Neuronal stem cell (in vitro differentiated cells): ENCODE measurements at regions not wholly inside any gene's neighbourhood (a gene's known extent, or its start where the extent isn't known, plus 50 kb on each side); places are given as distances from the start of the nearest gene placed in this dataset.

ENCODE experiments used
- DNase-seq: peaks from one replicate; pipeline ENCODE4 v3.0.0-alpha.2; 2013; ENCODE audit warnings: low spot score
- H2AFZ ChIP-seq: one replicate; pipeline ENCODE4 v1.6.1; 2013; ENCODE audit warnings: mild to moderate bottlenecking, low read length, inconsistent platforms
- H2AK5ac ChIP-seq: 2 replicates; pipeline ENCODE4 v1.6.1; 2013; ENCODE audit warnings: low read depth, mild to moderate bottlenecking, inconsistent platforms, low read length, moderate library complexity, mixed read lengths
- H2BK120ac ChIP-seq: 2 replicates; pipeline ENCODE4 v1.6.1; 2013; ENCODE audit warnings: low read depth, mild to moderate bottlenecking, inconsistent platforms, low read length, moderate library complexity, mixed read lengths
- H2BK12ac ChIP-seq: one replicate; pipeline ENCODE4 v1.6.1; 2013; ENCODE audit warnings: low read length, inconsistent platforms
- H2BK15ac ChIP-seq: 2 replicates; pipeline ENCODE4 v1.6.1; 2013; ENCODE audit warnings: mild to moderate bottlenecking, low read length, inconsistent platforms, mixed read lengths
- H2BK5ac ChIP-seq: one replicate; pipeline ENCODE4 v1.6.1; 2013; ENCODE audit warnings: inconsistent platforms, mild to moderate bottlenecking, low read length, moderate library complexity
- H3K14ac ChIP-seq: one replicate; pipeline ENCODE4 v1.6.1; 2013; ENCODE audit warnings: low read length, inconsistent platforms
- H3K18ac ChIP-seq: 2 replicates; pipeline ENCODE4 v1.6.1; 2013; ENCODE audit warnings: low read length, inconsistent platforms
- H3K23ac ChIP-seq: 2 replicates; pipeline ENCODE4 v1.6.1; 2013; ENCODE audit warnings: low read depth, mild to moderate bottlenecking, mixed read lengths, low read length, inconsistent platforms; ENCODE audit not compliant: poor library complexity
- H3K27ac ChIP-seq: replicated peaks from 3 replicates; pipeline ENCODE4 v1.5.1; 2013; ENCODE audit warnings: low read length, inconsistent platforms
- H3K27me3 ChIP-seq, 3 experiments: 2 replicates each; pipeline ENCODE4 v1.6.1; 2013; ENCODE audit warnings: low read length in 3 of 3, mild to moderate bottlenecking in 2 of 3, inconsistent platforms in 1 of 3, low read depth in 1 of 3, mixed read lengths in 1 of 3, moderate library complexity in 1 of 3; ENCODE audit not compliant: control insufficient read depth in 3 of 3, insufficient read depth in 3 of 3
- H3K36me3 ChIP-seq, 2 donors: replicated peaks in 1 of 2; 2 replicates each; pipeline ENCODE4 v1.6.1; 2013; ENCODE audit warnings: low read length in 2 of 2; ENCODE audit not compliant: control insufficient read depth in 2 of 2, insufficient read depth in 2 of 2
- H3K4ac ChIP-seq: 2 replicates; pipeline ENCODE4 v1.6.1; 2013; ENCODE audit warnings: inconsistent platforms, mild to moderate bottlenecking, low read length, moderate library complexity
- H3K4me1 ChIP-seq, 2 donors: 1 replicate in 1 of 2; 2 replicates in 1 of 2; pipeline ENCODE4 v1.6.1; 2013; ENCODE audit warnings: low read length in 2 of 2, low read depth in 1 of 2; ENCODE audit not compliant: control insufficient read depth in 2 of 2, insufficient read depth in 1 of 2
- H3K4me2 ChIP-seq: one replicate; pipeline ENCODE4 v1.6.1; 2013; ENCODE audit warnings: mild to moderate bottlenecking, low read length, inconsistent platforms; ENCODE audit not compliant: insufficient read depth, poor library complexity, severe bottlenecking
- H3K4me3 ChIP-seq, 2 donors: 2 replicates each; pipeline ENCODE4 v1.5.1; 2013; ENCODE audit warnings: low read length in 2 of 2, mild to moderate bottlenecking in 2 of 2, inconsistent platforms in 1 of 2, moderate library complexity in 1 of 2
- H3K79me1 ChIP-seq: one replicate; pipeline ENCODE4 v1.6.1; 2013; ENCODE audit warnings: low read depth, mild to moderate bottlenecking, inconsistent platforms, low read length, moderate library complexity
- H3K9ac ChIP-seq: one replicate; pipeline ENCODE4 v1.6.1; 2013; ENCODE audit warnings: mild to moderate bottlenecking, low read depth, low read length, inconsistent platforms; ENCODE audit not compliant: poor library complexity
- H3K9me3 ChIP-seq, 2 donors: replicated peaks in 1 of 2; 2 replicates each; pipeline versions ENCODE3 to v1.6.1; 2013; ENCODE audit warnings: low read length in 2 of 2, mild to moderate bottlenecking in 2 of 2, inconsistent platforms in 1 of 2, low read depth in 1 of 2, mixed read lengths in 1 of 2, moderate library complexity in 1 of 2; ENCODE audit not compliant: control insufficient read depth in 2 of 2, insufficient read depth in 1 of 2
- H4K8ac ChIP-seq: one replicate; pipeline ENCODE4 v1.6.1; 2013; ENCODE audit warnings: low read depth, mild to moderate bottlenecking, inconsistent platforms, low read length, moderate library complexity
- H4K91ac ChIP-seq: one replicate; pipeline ENCODE4 v1.6.1; 2013; ENCODE audit warnings: low read length, low read depth, mild to moderate bottlenecking, inconsistent platforms; ENCODE audit not compliant: poor library complexity
- WGBS, 2 donors: extraction: QIAGEN DNeasy Blood & Tissue Kit; methylation state at CpG; one replicate each; pipeline ENCODE4 v1.1.7; 2013; ENCODE audit warnings: missing lambda C conversion rate in 2 of 2, mixed read lengths in 1 of 2; ENCODE audit not compliant: insufficient read length in 2 of 2, insufficient replicate concordance in 1 of 2; ENCODE audit errors: extremely low coverage in 2 of 2; 5-methylcytosine and 5-hydroxymethylcytosine counted together

DNA sequence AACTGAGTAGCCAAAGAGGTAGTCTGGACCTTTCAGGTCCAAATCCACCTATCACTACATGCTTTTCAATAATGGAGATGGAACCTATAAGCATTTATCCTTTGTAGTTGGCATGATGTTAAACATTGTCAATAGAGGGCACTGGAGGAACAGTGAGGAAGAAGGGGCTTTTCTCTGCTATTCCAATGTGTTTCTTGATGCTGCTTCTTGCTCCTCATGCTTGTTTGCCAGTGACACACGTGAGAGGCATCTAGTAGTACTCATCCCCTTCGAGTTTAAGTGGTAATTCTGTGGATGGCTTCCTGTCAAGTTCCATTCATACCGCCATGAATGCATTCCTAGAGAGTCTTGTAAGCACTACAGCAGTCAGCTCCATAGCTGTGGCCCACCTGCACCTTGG is 84.0 kb downstream of the NAA11 start:
- H4K8ac ChIP-seq: no peak overlapping the region
- H2BK15ac ChIP-seq: no peak overlapping the region
- no peaks in the 10 kb centered on the region for H3K79me1 ChIP-seq
- H3K9ac ChIP-seq: no peak overlapping the region
- no peak overlapping the region for H2BK120ac ChIP-seq
- H3K14ac ChIP-seq: no peak overlapping the region
- no peak overlapping the region for H2AFZ ChIP-seq
- H2AK5ac ChIP-seq: no peak overlapping the region
- H3K4me1 ChIP-seq: peaks cover 0 to 19% of the 10 kb centered on the region in 2 donors
- H3K27me3 ChIP-seq: no peaks in the 10 kb centered on the region
- no peak overlapping the region for H2BK5ac ChIP-seq
- WGBS, 2 donors: no CpG with 5 or more reads among the region's 3 CpGs
- H3K4me3 ChIP-seq: no peak overlapping the region
- no peaks in the 10 kb centered on the region for H3K36me3 ChIP-seq
- H3K23ac ChIP-seq: no peak overlapping the region
- no peak overlapping the region for H3K18ac ChIP-seq
- H3K4me2 ChIP-seq: no peak overlapping the region
- peaks cover 0 to 4% of the 10 kb centered on the region in 2 donors for H3K9me3 ChIP-seq
- H3K4ac ChIP-seq: no peak overlapping the region
- H3K27ac ChIP-seq: no peak overlapping the region
- H4K91ac ChIP-seq: no peak overlapping the region
- no peak overlapping the region for H2BK12ac ChIP-seq
- no peak for DNase-seq

DNA sequence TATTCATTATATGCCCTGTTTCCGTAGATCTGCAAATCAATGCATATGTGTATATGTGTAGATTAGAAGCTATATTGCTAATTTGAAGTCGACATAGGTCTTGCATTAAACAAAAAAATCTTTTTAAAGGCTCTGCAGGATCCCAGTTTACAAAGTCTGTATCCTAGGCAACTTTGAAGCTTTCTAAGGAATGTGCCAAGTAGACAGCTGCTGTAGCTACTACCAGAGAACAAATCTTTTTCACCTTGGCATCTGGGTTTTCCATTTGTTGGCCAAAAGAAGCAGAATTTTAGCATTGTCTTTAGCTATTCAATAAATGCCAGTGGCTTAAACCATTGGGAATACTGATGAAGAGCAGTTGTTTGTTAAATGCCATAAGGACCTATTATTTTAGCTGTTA is 88.0 kb downstream of the NAA11 start:
- Histone ChIP-seq H3K4me3 (no peak overlapping the region), H3K18ac (no peak overlapping the region), H3K4me1 (peaks cover 0 to 23% of the 10 kb centered on the region in 2 donors), H2BK120ac (no peak overlapping the region), H3K36me3 (no peaks in the 10 kb centered on the region), H3K27me3 (no peaks in the 10 kb centered on the region), H2BK5ac (no peak overlapping the region), H3K79me1 (no peaks in the 10 kb centered on the region), H3K27ac (no peak overlapping the region), H2AFZ (no peak overlapping the region), H2BK15ac (no peak overlapping the region), H4K8ac (no peak overlapping the region), H3K4me2 (no peak overlapping the region), H3K9me3 (peaks cover 0 to 3% of the 10 kb centered on the region in 2 donors), H3K9ac (no peak overlapping the region), H3K14ac (no peak overlapping the region), H2BK12ac (no peak overlapping the region), H3K4ac (no peak overlapping the region), H4K91ac (no peak overlapping the region), H2AK5ac (no peak overlapping the region), H3K23ac (no peak overlapping the region)
- DNase-seq: peak; percentile 26
- no CpG with 5 or more reads among the region's 2 CpGs for WGBS, 2 donors

DNA sequence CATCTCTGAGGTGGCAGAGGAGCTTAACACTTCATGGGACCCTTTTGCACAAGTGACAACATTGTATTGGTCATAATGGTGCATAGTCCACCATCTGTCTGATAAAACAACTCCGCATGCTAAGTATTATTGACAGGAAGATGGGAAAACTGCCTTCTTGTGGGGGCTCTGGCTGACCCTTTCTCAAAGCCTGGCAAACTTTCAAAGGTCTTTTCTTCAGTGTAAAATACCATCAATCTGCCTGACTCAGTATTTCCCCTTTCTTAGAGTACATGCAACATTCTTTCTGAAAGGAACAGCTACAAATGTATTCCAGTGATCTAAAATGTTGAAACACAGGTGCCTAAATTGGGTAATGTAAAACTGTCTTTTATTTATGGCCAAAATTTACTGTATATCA is 89.1 kb downstream of the NAA11 start:
- no peak overlapping the region for H3K27ac ChIP-seq
- no peaks in the 10 kb centered on the region for H3K79me1 ChIP-seq

DNA sequence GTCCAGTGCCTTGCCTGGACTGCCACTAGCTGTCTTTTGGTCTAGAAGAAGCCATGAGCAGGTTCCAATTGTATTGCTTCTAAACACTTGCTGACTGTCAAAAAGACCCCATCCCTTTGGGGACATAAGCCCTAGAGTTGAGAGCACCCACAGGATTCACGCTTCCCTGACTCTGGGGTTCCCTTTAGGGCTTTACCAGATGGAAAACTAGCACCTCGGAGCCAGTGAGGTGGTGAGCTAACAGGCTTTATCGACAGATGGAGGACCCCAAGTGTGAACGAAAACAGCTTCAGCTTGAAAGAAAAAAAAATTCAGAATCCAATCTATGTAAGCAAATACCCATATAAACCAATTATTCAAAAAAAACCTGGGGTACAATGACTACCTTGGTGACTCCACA is 90.8 kb downstream of the NAA11 start:
- H4K91ac ChIP-seq: no peak overlapping the region
- H2AK5ac ChIP-seq: no peak overlapping the region
- no peak overlapping the region for H2BK15ac ChIP-seq
- H2BK120ac ChIP-seq: no peak overlapping the region
- H2BK5ac ChIP-seq: no peak overlapping the region
- H2AFZ ChIP-seq: peak overlapping the region; percentile 2
- no peak overlapping the region for H3K4me3 ChIP-seq
- H4K8ac ChIP-seq: no peak overlapping the region
- no CpG with 5 or more reads among the region's 4 CpGs for WGBS, 2 donors
- H3K9me3 ChIP-seq: no peaks in the 10 kb centered on the region
- H3K14ac ChIP-seq: no peak overlapping the region
- no peak overlapping the region for H3K27ac ChIP-seq
- H2BK12ac ChIP-seq: no peak overlapping the region
- H3K4me2 ChIP-seq: no peak overlapping the region
- DNase-seq: no peak
- peaks cover 0 to 23% of the 10 kb centered on the region in 2 donors for H3K4me1 ChIP-seq
- H3K79me1 ChIP-seq: no peaks in the 10 kb centered on the region
- no peak overlapping the region for H3K9ac ChIP-seq
- no peak overlapping the region for H3K18ac ChIP-seq
- H3K27me3 ChIP-seq: no peaks in the 10 kb centered on the region
- H3K23ac ChIP-seq: no peak overlapping the region
- no peak overlapping the region for H3K4ac ChIP-seq
- H3K36me3 ChIP-seq: no peaks in the 10 kb centered on the region

More for the DNA sequence above, 89.1 kb downstream of the NAA11 start:
- no peak overlapping the region for H4K8ac ChIP-seq
- peaks cover 0 to 23% of the 10 kb centered on the region in 2 donors for H3K4me1 ChIP-seq
- no peak overlapping the region for H3K18ac ChIP-seq
- no peaks in the 10 kb centered on the region for H3K27me3 ChIP-seq
- no peak overlapping the region for H3K23ac ChIP-seq
- no CpG with 5 or more reads among the region's 1 CpG for WGBS, 2 donors
- H3K4me3 ChIP-seq: no peak overlapping the region
- no peak overlapping the region for H2BK12ac ChIP-seq
- no peak overlapping the region for H2BK15ac ChIP-seq
- no peak overlapping the region for H3K14ac ChIP-seq
- H2AFZ ChIP-seq: peak overlapping the region; percentile 3
- H3K4me2 ChIP-seq: no peak overlapping the region
- H3K9me3 ChIP-seq: no peaks in the 10 kb centered on the region
- H3K9ac ChIP-seq: no peak overlapping the region
- no peak overlapping the region for H2BK120ac ChIP-seq
- no peak overlapping the region for H4K91ac ChIP-seq
- no peak overlapping the region for H2BK5ac ChIP-seq
- H2AK5ac ChIP-seq: no peak overlapping the region
- no peaks in the 10 kb centered on the region for H3K36me3 ChIP-seq
- no peak overlapping the region for H3K4ac ChIP-seq
- DNase-seq: no peak
